GM20431 (cell line): ENCODE measurements at regions not wholly inside any gene's neighbourhood (a gene's known extent, or its start where the extent isn't known, plus 50 kb on each side); places are given as distances from the start of the nearest gene placed in this dataset.

Experiments used
- in situ Hi-C: fragments of 300-500 bp; cut with MseI, MboI; formaldehyde crosslinking; loops from one replicate; pipeline ENCODE4 v1.15.0; 2020; ENCODE audit warnings: low sequenced_read_pairs; ENCODE audit not compliant: unreplicated experiment

DNA sequence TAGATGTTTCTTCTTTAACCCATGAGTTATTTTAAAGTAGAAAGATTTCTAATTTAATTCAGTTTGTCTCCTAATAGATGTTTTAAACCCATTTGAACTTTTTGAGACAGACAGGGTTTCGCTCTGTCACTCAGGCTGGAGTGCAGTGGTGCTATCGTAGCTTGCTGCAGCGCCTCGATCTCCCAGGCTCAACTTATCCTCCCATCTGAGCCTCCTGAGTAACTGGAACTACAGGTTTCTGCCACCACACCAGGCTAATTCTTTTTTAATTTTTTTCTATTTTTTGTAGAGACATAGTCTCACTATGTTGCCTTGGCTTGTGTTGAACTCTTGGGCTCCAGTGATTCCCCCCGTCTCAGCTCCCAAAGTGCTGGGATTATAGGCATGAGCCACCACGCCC is 53.0 kb upstream of the RAB18 start:
- in situ Hi-C loops, result no loop called here

DNA sequence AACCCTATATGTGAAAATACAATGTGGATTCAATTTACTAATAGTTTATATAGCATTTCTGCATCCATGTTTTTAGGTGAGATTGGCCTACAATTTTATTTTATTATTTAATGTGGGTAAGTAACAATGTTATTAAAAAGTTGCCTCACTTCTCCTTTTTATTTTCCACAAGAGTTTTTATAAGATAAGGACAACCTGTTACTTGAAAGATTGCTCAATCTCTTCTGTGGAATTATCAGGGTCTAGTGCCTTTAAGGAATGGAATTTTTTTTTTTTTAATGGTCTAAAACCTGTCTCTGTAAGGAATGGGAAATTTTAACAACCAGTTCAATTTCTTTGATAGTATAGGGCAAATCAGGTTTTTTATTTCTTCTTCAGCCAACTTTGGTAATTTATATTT is 53.9 kb upstream of the RAB18 start:
- in situ Hi-C loops, result no loop called here

DNA sequence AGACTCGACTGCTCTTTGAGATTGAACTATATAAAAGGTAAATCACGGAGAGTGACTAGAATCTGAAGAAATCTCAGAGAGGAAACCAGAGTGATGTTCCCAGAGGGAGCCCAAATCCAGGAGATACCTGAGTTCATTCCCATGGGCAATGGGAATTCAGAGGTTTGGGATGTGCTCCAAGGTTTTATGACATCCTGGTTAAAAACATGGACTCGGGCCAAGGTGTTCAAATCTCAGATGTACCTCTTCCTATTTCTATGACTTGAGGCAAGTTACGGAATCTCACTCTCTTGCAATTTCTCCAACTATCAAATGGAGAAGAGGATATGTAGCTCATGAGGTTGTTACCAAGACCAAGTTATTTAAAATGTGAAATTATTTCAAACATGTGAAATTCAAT is 54.5 kb upstream of the RAB18 start:
- in situ Hi-C loops, result loop anchor here (25.0 kb wide), 1 partner anchor 213 kb away; no protein-coding TSS in a partner anchor

DNA sequence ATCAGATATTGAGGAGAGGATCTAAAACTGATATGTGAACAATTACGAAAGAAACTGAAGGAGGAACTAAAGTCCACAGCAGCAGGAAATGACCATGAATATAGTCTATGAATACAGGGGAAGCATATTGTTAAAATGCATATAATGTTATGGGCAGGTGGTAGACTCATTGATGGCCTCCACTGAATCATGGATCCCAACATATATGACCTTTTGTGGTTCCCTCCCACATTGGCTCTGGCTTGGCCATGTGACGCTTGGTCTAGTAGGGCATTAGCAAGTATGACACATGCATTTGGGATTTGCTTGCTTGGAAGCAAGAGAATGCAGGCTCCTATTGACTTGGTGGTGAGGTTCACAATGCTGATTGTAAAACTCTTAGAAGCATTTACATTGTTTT is 55.2 kb upstream of the RAB18 start:
- in situ Hi-C loops, result loop anchor here (25.0 kb wide), 1 partner anchor 213 kb away; no protein-coding TSS in a partner anchor

DNA sequence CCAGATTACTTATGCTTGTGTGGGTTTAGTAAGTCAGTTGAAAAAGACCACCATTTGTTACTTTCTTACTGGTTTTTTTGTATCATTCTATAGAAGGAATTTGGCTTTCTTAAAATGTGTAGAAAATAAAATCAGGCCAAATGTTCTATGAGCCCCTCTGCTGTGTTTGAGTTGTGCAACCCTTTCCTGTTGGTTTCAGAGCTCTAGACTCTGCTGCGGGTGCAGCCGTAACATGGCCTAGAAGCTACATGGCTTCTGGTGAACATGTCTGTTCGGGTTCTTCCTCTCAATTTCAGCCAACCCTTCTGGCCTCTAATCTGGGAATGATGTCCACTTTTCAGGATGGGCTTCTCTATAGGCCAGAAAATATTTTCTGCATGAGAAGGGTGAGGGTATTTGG is 56.6 kb upstream of the RAB18 start:
- in situ Hi-C loops, result loop anchor here (25.0 kb wide), 1 partner anchor 215 kb away; no protein-coding TSS in a partner anchor

DNA sequence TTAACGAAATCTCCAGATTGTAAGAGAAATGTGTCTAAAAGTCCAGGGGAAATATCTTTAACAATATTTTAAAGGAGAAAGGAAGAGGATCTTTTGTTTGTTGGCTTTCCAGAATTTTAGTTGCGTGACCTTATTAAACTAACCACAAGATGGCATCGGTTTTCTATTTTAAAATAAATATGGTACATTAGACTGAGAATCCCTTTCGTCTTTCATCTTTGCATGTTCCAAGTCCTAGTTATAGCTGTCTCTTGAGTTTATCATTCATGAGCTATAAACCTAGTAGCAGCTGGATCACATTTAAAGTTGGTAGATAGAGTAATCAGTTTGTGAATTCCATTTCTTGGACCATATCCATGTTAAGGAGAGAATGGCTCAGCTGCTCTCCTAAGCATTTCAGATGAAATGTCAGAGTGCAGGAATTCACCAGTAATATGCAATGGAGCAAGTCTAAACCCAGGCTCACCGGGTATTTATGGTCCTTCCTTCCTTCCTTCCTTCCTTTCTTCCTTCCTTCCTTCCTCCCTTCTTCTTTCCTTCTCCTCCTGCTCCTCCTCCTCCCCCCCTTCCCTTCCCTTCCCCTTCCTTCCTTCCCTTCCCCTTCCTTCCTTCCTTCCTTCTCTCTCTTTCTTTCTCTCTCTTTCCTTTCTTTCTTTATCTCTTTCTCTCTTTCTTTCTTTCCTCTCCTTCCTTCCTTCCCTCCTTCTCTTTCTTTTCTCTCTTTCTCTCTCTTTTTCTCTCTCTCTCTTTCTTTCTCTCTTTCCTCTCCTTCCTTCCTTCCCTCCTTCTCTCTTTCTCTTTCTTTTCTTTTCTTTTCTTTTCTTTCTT is 57.8 kb upstream of the RAB18 start:
- in situ Hi-C loops, result loop anchor here (25.0 kb wide), 1 partner anchor 216 kb away; no protein-coding TSS in a partner anchor

DNA sequence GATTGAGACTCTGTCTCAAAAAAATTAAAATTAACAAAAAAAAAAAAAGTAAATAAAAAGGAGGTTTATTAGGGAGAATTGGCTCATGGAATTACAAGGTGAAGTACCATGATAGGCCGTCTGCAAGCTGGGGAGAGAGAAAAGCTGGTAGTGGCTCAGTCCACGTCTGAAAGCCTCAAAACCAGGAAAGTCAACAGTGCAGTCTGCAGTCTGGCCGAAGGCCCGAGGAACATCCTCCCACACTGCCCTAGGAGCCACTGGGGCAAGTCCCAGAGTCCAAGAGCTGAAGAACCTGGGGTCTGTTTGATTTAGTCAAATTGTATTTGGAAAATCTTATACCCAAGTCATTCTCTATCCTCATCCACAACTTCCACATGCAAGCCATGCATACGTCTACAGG is 59.0 kb upstream of the RAB18 start:
- in situ Hi-C loops, result loop anchor here (25.0 kb wide), 1 partner anchor 217 kb away; no protein-coding TSS in a partner anchor

DNA sequence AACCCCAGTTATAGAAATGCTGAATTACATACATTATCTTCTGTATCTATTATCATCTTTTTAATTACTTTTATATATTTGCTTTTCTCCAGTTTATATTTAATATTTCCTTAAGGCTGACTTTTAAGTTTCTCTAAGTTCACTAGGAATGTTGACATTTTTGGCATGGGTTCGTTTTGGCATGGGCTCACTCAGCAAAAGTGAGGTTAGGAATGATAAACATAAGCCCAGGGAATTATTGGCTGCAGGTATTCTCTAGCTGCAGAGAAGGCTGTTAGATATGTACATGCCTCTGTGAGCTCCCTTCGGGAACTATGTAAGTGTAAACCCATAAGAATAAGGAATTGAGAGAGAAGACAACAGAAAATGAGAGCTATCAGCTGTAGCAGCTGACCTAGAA is 63.6 kb upstream of the RAB18 start:
- in situ Hi-C loops, result loop anchor here (25.0 kb wide), 1 partner anchor 222 kb away; no protein-coding TSS in a partner anchor

- in situ Hi-C loops, result loop anchor here (25.0 kb wide), 1 partner anchor 222 kb away; no protein-coding TSS in a partner anchor
These were observed 64.1 kb upstream of the RAB18 start for GRCh38 chr10:27440021-27440420.

DNA sequence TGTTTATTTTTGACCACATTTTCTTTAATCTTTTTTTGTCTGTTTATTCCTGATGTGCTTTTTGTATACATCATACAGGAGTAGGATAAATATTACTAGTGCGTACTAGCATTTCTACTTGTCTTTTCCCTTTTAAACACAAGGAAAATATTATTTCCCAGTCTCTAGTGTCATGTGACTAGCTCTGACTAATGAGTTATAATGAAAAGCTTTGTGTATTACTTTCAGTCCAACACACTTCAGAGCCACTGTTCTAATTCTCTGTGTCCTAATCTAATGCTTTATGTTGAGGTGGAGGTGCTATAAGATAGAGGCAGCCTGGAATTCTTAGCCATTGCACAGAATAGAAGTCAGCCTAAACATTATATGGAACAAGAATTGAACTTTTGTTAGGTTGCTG is 65.0 kb upstream of the RAB18 start:
- in situ Hi-C loops, result loop anchor here (25.0 kb wide), 1 partner anchor 223 kb away; no protein-coding TSS in a partner anchor

DNA sequence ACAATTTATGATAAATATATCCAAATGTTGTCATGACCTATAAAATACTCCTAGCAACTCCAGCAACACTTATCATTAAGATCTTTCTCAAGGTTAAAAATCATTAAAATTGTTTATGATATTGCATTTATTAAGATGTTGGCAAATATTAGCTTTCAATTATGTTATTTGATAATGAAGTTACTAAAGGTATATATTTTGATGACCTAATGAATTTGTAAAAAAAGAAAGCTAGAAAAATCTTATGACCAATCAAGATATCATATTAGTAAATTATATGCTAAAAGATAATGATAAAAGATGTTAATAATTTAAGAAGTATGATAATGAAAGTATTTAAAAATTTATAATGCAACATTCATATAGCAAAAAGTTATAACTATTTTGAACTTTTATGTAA is 66.3 kb upstream of the RAB18 start:
- in situ Hi-C loops, result loop anchor here (25.0 kb wide), 1 partner anchor 225 kb away; no protein-coding TSS in a partner anchor

GRCh38 chr10:27436710-27437109 is 67.4 kb upstream of the RAB18 start:
- in situ Hi-C loops, result loop anchor here (25.0 kb wide), 1 partner anchor 226 kb away; no protein-coding TSS in a partner anchor

GRCh38 chr10:27433976-27434375 is 70.1 kb upstream of the RAB18 start:
- in situ Hi-C loops, result loop anchor here (25.0 kb wide), 1 partner anchor 228 kb away; no protein-coding TSS in a partner anchor

GRCh38 chr10:27426948-27427467 is 77.1 kb upstream of the RAB18 start:
- in situ Hi-C loops, result loop anchor here (25.0 kb wide), 1 partner anchor 235 kb away; no protein-coding TSS in a partner anchor

- in situ Hi-C loops, result no loop called here
These were observed 90.2 kb upstream of the RAB18 start for GRCh38 chr10:27413831-27414348.

GRCh38 chr10:27413387-27413786 is 90.7 kb upstream of the RAB18 start:
- in situ Hi-C loops, result no loop called here

DNA sequence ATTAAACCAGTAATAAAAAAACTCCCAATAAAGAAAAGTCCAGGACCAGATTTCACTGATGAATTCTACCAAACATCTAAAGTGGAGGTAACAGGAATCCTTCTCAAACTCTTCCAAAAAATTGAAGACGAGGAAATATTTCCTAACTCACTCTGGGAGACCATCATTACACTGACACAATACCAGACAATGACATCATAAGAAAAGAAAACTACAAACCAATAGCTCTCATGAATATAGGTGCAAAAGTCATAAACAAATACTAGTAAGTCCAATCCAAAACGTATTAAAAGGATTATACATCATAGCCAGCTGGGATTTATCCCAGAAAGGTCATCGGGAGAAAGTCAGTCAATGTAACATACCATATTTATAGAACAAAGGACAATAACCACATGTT is 94.0 kb upstream of the RAB18 start:
- in situ Hi-C loops, result no loop called here

DNA sequence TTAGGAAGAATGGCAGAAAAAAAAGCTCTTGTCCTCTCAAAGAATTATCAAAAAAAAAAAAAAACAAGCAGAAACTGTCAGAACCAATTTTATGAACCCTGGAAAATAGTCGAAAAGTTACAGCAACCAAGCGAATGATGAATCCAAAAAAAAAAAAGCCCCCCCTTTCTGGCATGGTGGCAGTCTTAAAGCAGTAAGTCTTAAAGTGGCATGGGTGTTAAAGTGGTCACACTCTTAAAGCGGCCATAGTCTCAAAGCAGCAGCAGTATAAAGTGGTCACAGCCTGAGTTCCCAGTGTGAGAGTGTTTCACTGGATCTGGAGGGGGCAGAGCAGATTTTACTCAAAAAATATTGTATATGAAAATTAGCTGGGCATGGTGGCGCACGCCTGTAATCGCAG is 96.8 kb upstream of the RAB18 start:
- in situ Hi-C loops, result no loop called here

- in situ Hi-C loops, result no loop called here
These were observed 104.2 kb upstream of the RAB18 start for GRCh38 chr10:27399871-27400270.

GRCh38 chr10:27393961-27394360 is 110.1 kb upstream of the RAB18 start:
- in situ Hi-C loops, result no loop called here

GRCh38 chr10:27392606-27393005 is 111.5 kb upstream of the RAB18 start:
- in situ Hi-C loops, result no loop called here
